ENCODE measurements at regions not wholly inside any gene's neighbourhood (a gene's known extent, or its start where the extent isn't known, plus 50 kb on each side); places are given as distances from the start of the nearest gene placed in this dataset.

- no peak for DNase-seq (ENCODE audit: low read depth in 4 of 4, low spot score in 3 of 4)
Measured at GRCh38 chr16:9185381-9185780, 93.9 kb downstream of the HAPSTR1 start.

- DNase-seq (ENCODE audit: low read depth in 4 of 4, low spot score in 3 of 4): no peak
Measured at GRCh38 chr16:9186061-9186460, 94.6 kb downstream of the HAPSTR1 start.

GRCh38 chr16:9188721-9189120, 97.3 kb downstream of the HAPSTR1 start:
- DNase-seq (ENCODE audit: low read depth in 4 of 4, low spot score in 3 of 4): no peak

- no peak for DNase-seq (ENCODE audit: low read depth in 4 of 4, low spot score in 3 of 4)
Measured at GRCh38 chr16:9191274-9191850, 99.9 kb downstream of the HAPSTR1 start.

GRCh38 chr16:9192746-9193145, 101.3 kb downstream of the HAPSTR1 start:
- no peak for DNase-seq (ENCODE audit: low read depth in 4 of 4, low spot score in 3 of 4)

- DNase-seq (ENCODE audit: low read depth in 4 of 4, low spot score in 3 of 4): no peak
Measured at GRCh38 chr16:9195287-9195686, 103.8 kb downstream of the HAPSTR1 start.

- DNase-seq (ENCODE audit: low read depth in 4 of 4, low spot score in 3 of 4): no peak
Measured at GRCh38 chr16:9197957-9198661, 106.7 kb downstream of the HAPSTR1 start.

- no peak for DNase-seq (ENCODE audit: low read depth in 4 of 4, low spot score in 3 of 4)
Measured at GRCh38 chr16:9199311-9199710, 107.9 kb downstream of the HAPSTR1 start.

- DNase-seq (ENCODE audit: low read depth in 4 of 4, low spot score in 3 of 4): no peak
Measured at GRCh38 chr16:9199751-9200150, 108.3 kb downstream of the HAPSTR1 start.

- no peak for DNase-seq (ENCODE audit: low read depth in 4 of 4, low spot score in 3 of 4)
Measured at GRCh38 chr16:9203956-9204355, 112.5 kb downstream of the HAPSTR1 start.

GRCh38 chr16:9205661-9206060, 114.2 kb downstream of the HAPSTR1 start:
- DNase-seq (ENCODE audit: low read depth in 4 of 4, low spot score in 3 of 4): no peak

GRCh38 chr16:9206156-9206555, 114.7 kb downstream of the HAPSTR1 start:
- DNase-seq (ENCODE audit: low read depth in 4 of 4, low spot score in 3 of 4): no peak

GRCh38 chr16:9212621-9213020, 121.2 kb downstream of the HAPSTR1 start:
- DNase-seq (ENCODE audit: low read depth in 4 of 4, low spot score in 3 of 4): no peak

GRCh38 chr16:9219813-9220212, 128.4 kb downstream of the HAPSTR1 start:
- no peak for DNase-seq (ENCODE audit: low read depth in 4 of 4, low spot score in 3 of 4)

GRCh38 chr16:9225527-9226316, 134.3 kb downstream of the HAPSTR1 start:
- no peak for DNase-seq (ENCODE audit: low read depth in 4 of 4, low spot score in 3 of 4)

GRCh38 chr16:9226924-9227323, 135.5 kb downstream of the HAPSTR1 start:
- no peak for DNase-seq (ENCODE audit: low read depth in 4 of 4, low spot score in 3 of 4)

GRCh38 chr16:9231039-9231438, 139.6 kb downstream of the HAPSTR1 start:
- DNase-seq (ENCODE audit: low read depth in 4 of 4, low spot score in 3 of 4): no peak

GRCh38 chr16:9232102-9232770, 140.8 kb downstream of the HAPSTR1 start:
- no peak for DNase-seq (ENCODE audit: low read depth in 4 of 4, low spot score in 3 of 4)

- no peak for DNase-seq (ENCODE audit: low read depth in 4 of 4, low spot score in 3 of 4)
Measured at GRCh38 chr16:9235867-9236266, 144.4 kb downstream of the HAPSTR1 start.

- DNase-seq (ENCODE audit: low read depth in 4 of 4, low spot score in 3 of 4): no peak
Measured at GRCh38 chr16:9236319-9236718, 144.9 kb downstream of the HAPSTR1 start.

GRCh38 chr16:9238346-9238745, 146.9 kb downstream of the HAPSTR1 start:
- no peak for DNase-seq (ENCODE audit: low read depth in 4 of 4, low spot score in 3 of 4)
